OCI-LY3 (cell line): ENCODE measurements at regions not wholly inside any gene's neighbourhood (a gene's known extent, or its start where the extent isn't known, plus 50 kb on each side); places are given as distances from the start of the nearest gene placed in this dataset.

Experiments
- EZH2phosphoT487 ChIP-seq: fragments of 200-600 bp; shearing (Covaris generic); IDR thresholded peaks from 2 replicates; pipeline ENCODE4 v1.6.1; 2018; ENCODE audit warnings: antibody characterized with exemption, mixed run types, low read depth
- TF ChIP-seq, protein P1 (sequence below): fragments of 200-600, 300-600 bp; sonication (generic); IDR thresholded peaks from 2 replicates; pipeline ENCODE4 v1.5.1; 2014; ENCODE audit warnings: antibody characterized with exemption, low read length, low read depth

DNA sequence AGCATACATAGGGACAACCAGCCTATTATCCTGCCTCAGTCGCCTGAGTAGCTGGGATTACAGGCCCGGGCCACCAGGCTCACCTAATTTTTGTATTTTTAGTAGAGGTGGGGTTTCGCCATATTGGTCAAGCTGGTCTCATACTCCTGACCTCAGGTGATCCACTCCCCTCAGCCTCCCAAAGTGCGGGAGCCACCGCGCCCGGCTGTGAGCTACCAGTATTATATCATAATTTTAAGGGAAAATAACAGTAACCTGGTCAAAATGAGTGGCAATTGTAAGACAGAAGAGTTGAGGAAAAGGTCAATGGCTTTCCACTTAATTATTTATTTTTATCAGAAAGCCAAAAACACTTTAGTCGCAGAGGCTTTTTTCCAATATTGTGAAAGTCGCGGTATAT, 652.6 kb upstream of the BCHE start:
- TF ChIP-seq, protein P1, sequence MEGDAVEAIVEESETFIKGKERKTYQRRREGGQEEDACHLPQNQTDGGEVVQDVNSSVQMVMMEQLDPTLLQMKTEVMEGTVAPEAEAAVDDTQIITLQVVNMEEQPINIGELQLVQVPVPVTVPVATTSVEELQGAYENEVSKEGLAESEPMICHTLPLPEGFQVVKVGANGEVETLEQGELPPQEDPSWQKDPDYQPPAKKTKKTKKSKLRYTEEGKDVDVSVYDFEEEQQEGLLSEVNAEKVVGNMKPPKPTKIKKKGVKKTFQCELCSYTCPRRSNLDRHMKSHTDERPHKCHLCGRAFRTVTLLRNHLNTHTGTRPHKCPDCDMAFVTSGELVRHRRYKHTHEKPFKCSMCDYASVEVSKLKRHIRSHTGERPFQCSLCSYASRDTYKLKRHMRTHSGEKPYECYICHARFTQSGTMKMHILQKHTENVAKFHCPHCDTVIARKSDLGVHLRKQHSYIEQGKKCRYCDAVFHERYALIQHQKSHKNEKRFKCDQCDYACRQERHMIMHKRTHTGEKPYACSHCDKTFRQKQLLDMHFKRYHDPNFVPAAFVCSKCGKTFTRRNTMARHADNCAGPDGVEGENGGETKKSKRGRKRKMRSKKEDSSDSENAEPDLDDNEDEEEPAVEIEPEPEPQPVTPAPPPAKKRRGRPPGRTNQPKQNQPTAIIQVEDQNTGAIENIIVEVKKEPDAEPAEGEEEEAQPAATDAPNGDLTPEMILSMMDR: no peak
- TF ChIP-seq EZH2phosphoT487: no peak
